Smooth muscle cell (in vitro differentiated cells): ENCODE measurements at regions not wholly inside any gene's neighbourhood (a gene's known extent, or its start where the extent isn't known, plus 50 kb on each side); places are given as distances from the start of the nearest gene placed in this dataset.
A peak's percentile ranks its signal among the peaks of the same experiment; 100 is the strongest.
"Not testable (repeated sequence)": the region's sequence is repeated elsewhere in the genome, so short reads cannot be mapped to it uniquely, and the experiment has no call there.

Source experiments
- DNase-seq: peaks from one replicate; lab custom pipeline; 2025; ENCODE audit not compliant: unreplicated experiment; lab: John Stamatoyannopoulos, UW
- H2AFZ ChIP-seq: fragments of 200-600 bp; sonication (generic); 2 replicates; pipeline ENCODE4 v1.6.0; 2016; ENCODE audit warnings: antibody characterized with exemption, low read depth, mild to moderate bottlenecking
- H3F3A ChIP-seq: fragments of 200-600 bp; sonication (generic); 2 replicates; pipeline ENCODE4 v1.6.0; 2017; ENCODE audit warnings: antibody characterized with exemption, low read depth
- H3K27ac ChIP-seq: fragments of 200-600 bp; sonication (generic); 2 replicates; pipeline ENCODE4 v1.5.1; 2016; ENCODE audit warnings: low read depth, mild to moderate bottlenecking
- H3K27me3 ChIP-seq: fragments of 200-600 bp; sonication (generic); 2 replicates; pipeline ENCODE4 v1.6.1; 2016; ENCODE audit warnings: low read depth, mild to moderate bottlenecking
- H3K36me3 ChIP-seq: fragments of 200-600 bp; sonication (generic); 2 replicates; pipeline ENCODE4 v1.5.1; 2016; ENCODE audit warnings: low read depth
- H3K4me1 ChIP-seq: fragments of 200-600 bp; sonication (generic); 2 replicates; pipeline ENCODE4 v1.5.1; 2016; ENCODE audit warnings: low read depth
- H3K4me2 ChIP-seq: fragments of 200-600 bp; sonication (generic); 2 replicates; pipeline ENCODE4 v1.6.0; 2016; ENCODE audit warnings: mild to moderate bottlenecking
- H3K4me3 ChIP-seq: fragments of 200-600 bp; sonication (generic); 2 replicates; pipeline ENCODE4 v1.5.1; 2016; ENCODE audit warnings: mild to moderate bottlenecking
- H3K79me2 ChIP-seq: fragments of 200-600 bp; sonication (generic); 2 replicates; pipeline ENCODE4 v1.6.0; 2016; ENCODE audit warnings: low read depth, mild to moderate bottlenecking
- H3K9ac ChIP-seq: fragments of 200-600 bp; sonication (generic); 2 replicates; pipeline ENCODE4 v1.6.0; 2016; ENCODE audit warnings: low read depth
- H3K9me3 ChIP-seq: fragments of 200-600 bp; sonication (generic); replicated peaks from 2 replicates; pipeline ENCODE4 v1.5.1; 2016; ENCODE audit warnings: low read depth
- H4K20me1 ChIP-seq: fragments of 200-600 bp; sonication (generic); 2 replicates; pipeline ENCODE4 v1.6.0; 2016; ENCODE audit warnings: low read depth
- CTCF ChIP-seq: fragments of 200-600 bp; sonication (generic); IDR thresholded peaks from 2 replicates; pipeline ENCODE4 v1.5.1; 2017; ENCODE audit warnings: borderline replicate concordance, mild to moderate bottlenecking, antibody characterized with exemption; ENCODE audit not compliant: insufficient read depth, poor library complexity, severe bottlenecking
- WGBS: methylation state at CpG from one replicate; pipeline ENCODE4 v1.1.7; 2016; ENCODE audit warnings: low lambda C conversion rate; 5-methylcytosine and 5-hydroxymethylcytosine counted together

- no peak overlapping the region for H3K27ac ChIP-seq
- H3K4me2 ChIP-seq = peak overlapping the region; percentile 79
- peak overlapping the region; percentile 28 for H3K4me3 ChIP-seq
- no peaks in the 10 kb centered on the region for H3K36me3 ChIP-seq
- DNase-seq = no peak
- no peaks in the 10 kb centered on the region for H3K9me3 ChIP-seq
- no peak for TF ChIP-seq CTCF
- WGBS = 9% methylated on average over 14 of the region's 14 CpGs
- peaks cover 14% of the 10 kb centered on the region for H3K4me1 ChIP-seq
- H3K9ac ChIP-seq = no peak overlapping the region
- no peak overlapping the region for H2AFZ ChIP-seq
- no peaks in the 10 kb centered on the region for H3F3A ChIP-seq
- H4K20me1 ChIP-seq = peaks cover 4% of the 10 kb centered on the region
- peaks cover 21% of the 10 kb centered on the region for H3K27me3 ChIP-seq
- no peaks in the 10 kb centered on the region for H3K79me2 ChIP-seq
Observed at GRCh38 chr6:150753371-150754064, 112.0 kb upstream of the MTHFD1L start.

GRCh38 chr6:150755042-150755441 is 110.5 kb upstream of the MTHFD1L start:
- no peak for DNase-seq
- 94% methylated on average over 9 of the region's 9 CpGs for whole genome bisulfite sequencing
- H2AFZ ChIP-seq = no peak overlapping the region

GRCh38 chr6:150755524-150755923 is 110.0 kb upstream of the MTHFD1L start:
- no peak overlapping the region for H2AFZ ChIP-seq
- TF ChIP-seq CTCF = no peak
- WGBS = 92% methylated on average over 10 of the region's 10 CpGs

More at GRCh38 chr6:150755042-150755441, 110.5 kb upstream of the MTHFD1L start:
- no peak for TF ChIP-seq CTCF
- Histone ChIP-seq H3F3A (no peaks in the 10 kb centered on the region), H3K4me3 (no peak overlapping the region), H3K9me3 (no peaks in the 10 kb centered on the region), H3K36me3 (no peaks in the 10 kb centered on the region), H3K9ac (no peak overlapping the region), H3K79me2 (no peaks in the 10 kb centered on the region), H3K4me2 (no peak overlapping the region), H3K4me1 (peaks cover 14% of the 10 kb centered on the region), H4K20me1 (peaks cover 4% of the 10 kb centered on the region), H3K27me3 (peaks cover 17% of the 10 kb centered on the region), H3K27ac (no peak overlapping the region)

GRCh38 chr6:150756173-150756572 is 109.3 kb upstream of the MTHFD1L start:
- no peaks in the 10 kb centered on the region for H3K36me3 ChIP-seq
- no peak overlapping the region for H2AFZ ChIP-seq
- no peaks in the 10 kb centered on the region for H4K20me1 ChIP-seq
- no peak overlapping the region for H3K27ac ChIP-seq
- H3K9me3 ChIP-seq = no peaks in the 10 kb centered on the region
- no peak overlapping the region for H3K4me3 ChIP-seq
- H3K9ac ChIP-seq = no peak overlapping the region
- DNase-seq = no peak
- peaks cover 14% of the 10 kb centered on the region for H3K4me1 ChIP-seq
- H3K27me3 ChIP-seq = peaks cover 17% of the 10 kb centered on the region
- no peaks in the 10 kb centered on the region for H3K79me2 ChIP-seq
- no peak overlapping the region for H3K4me2 ChIP-seq
- H3F3A ChIP-seq = no peaks in the 10 kb centered on the region
- TF ChIP-seq CTCF = no peak
- 91% methylated on average over 7 of the region's 7 CpGs for WGBS

More at GRCh38 chr6:150755524-150755923, 110.0 kb upstream of the MTHFD1L start:
- H3K4me2 ChIP-seq = no peak overlapping the region
- no peak for DNase-seq
- peaks cover 4% of the 10 kb centered on the region for H4K20me1 ChIP-seq
- H3K4me3 ChIP-seq = no peak overlapping the region
- no peaks in the 10 kb centered on the region for H3K79me2 ChIP-seq
- H3K36me3 ChIP-seq = no peaks in the 10 kb centered on the region
- H3F3A ChIP-seq = no peaks in the 10 kb centered on the region
- no peak overlapping the region for H3K27ac ChIP-seq
- peaks cover 14% of the 10 kb centered on the region for H3K4me1 ChIP-seq
- no peak overlapping the region for H3K9ac ChIP-seq
- no peaks in the 10 kb centered on the region for H3K9me3 ChIP-seq
- peaks cover 17% of the 10 kb centered on the region for H3K27me3 ChIP-seq

GRCh38 chr6:150757807-150758206 is 107.7 kb upstream of the MTHFD1L start:
- 98% methylated on average over 4 of the region's 4 CpGs for WGBS
- H3K9ac ChIP-seq, H4K20me1 ChIP-seq, H3K36me3 ChIP-seq, DNase-seq, H3K4me2 ChIP-seq, H3K79me2 ChIP-seq, H2AFZ ChIP-seq, H3F3A ChIP-seq, H3K9me3 ChIP-seq, H3K4me3 ChIP-seq, H3K27ac ChIP-seq: not testable (repeated sequence)
- peaks cover 18% of the 10 kb centered on the region for H3K4me1 ChIP-seq
- H3K27me3 ChIP-seq = peaks cover 17% of the 10 kb centered on the region
